ENCODE measurements at regions not wholly inside any gene's neighbourhood (a gene's known extent, or its start where the extent isn't known, plus 50 kb on each side); places are given as distances from the start of the nearest gene placed in this dataset.

DNA sequence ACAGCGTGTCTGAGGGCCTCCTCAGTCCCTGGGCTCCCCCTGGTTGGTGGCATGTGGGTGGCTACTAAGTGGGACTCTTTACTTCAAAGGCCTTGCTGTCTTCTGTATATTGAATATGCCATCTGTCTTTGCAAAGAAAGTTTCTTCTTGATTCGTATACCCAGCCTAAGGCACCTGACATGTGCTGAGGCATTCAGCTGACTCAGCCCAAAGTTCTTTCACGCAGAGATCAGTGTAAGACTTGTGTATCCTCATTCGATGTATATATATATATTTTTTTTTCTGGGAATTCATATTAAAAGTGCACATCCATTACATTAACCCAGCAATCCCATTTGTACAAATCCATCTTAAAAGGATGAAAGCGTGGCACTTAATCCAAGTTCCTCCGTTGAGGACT lies 115.1 kb upstream of the PMEPA1 start:
- no peak for FAIRE-seq
- DNase-seq (ENCODE audit: low read depth, low spot score), result no peak
- H3K9me3 ChIP-seq (ENCODE audit: control insufficient read depth, low read depth, low read length), result no peaks in the 10 kb centered on the region
- no peak overlapping the region for H2AFZ ChIP-seq (ENCODE audit: control insufficient read depth, low read length)
- H3K27me3 ChIP-seq (ENCODE audit: control insufficient read depth, extremely low read depth, insufficient read depth, low read length), result peaks cover 40% of the 10 kb centered on the region
- peaks cover 5% of the 10 kb centered on the region for H3K4me1 ChIP-seq (ENCODE audit: control insufficient read depth, extremely low read depth, insufficient read depth, low read length)
- H3K27ac ChIP-seq (ENCODE audit: control insufficient read depth, insufficient read depth, low read length), result no peak overlapping the region
- H3K9ac ChIP-seq (ENCODE audit: control insufficient read depth, extremely low read depth, insufficient read depth, low read length), result no peak overlapping the region
- dilution Hi-C loops (cut with MboI; ENCODE audit: extremely low pct_ligation_motif_present, low sequenced_read_pairs), result no loop called here
- no peaks in the 10 kb centered on the region for H3K36me3 ChIP-seq (ENCODE audit: control insufficient read depth in 2 of 2, extremely low read depth in 1 of 2, insufficient read depth in 2 of 2, low read length in 2 of 2)
- no peak overlapping the region for H3K4me3 ChIP-seq (ENCODE audit: control insufficient read depth in 2 of 3, extremely low read depth in 1 of 3, insufficient read depth in 2 of 3, low read depth in 1 of 3, low read length in 3 of 3)
- H3K4me2 ChIP-seq (ENCODE audit: control insufficient read depth, extremely low read depth, insufficient read depth, low read depth, low read length), result no peak overlapping the region
- no peaks in the 10 kb centered on the region for H3K79me2 ChIP-seq (ENCODE audit: control insufficient read depth, insufficient read depth, low read length)
- TF ChIP-seq, protein P1, sequence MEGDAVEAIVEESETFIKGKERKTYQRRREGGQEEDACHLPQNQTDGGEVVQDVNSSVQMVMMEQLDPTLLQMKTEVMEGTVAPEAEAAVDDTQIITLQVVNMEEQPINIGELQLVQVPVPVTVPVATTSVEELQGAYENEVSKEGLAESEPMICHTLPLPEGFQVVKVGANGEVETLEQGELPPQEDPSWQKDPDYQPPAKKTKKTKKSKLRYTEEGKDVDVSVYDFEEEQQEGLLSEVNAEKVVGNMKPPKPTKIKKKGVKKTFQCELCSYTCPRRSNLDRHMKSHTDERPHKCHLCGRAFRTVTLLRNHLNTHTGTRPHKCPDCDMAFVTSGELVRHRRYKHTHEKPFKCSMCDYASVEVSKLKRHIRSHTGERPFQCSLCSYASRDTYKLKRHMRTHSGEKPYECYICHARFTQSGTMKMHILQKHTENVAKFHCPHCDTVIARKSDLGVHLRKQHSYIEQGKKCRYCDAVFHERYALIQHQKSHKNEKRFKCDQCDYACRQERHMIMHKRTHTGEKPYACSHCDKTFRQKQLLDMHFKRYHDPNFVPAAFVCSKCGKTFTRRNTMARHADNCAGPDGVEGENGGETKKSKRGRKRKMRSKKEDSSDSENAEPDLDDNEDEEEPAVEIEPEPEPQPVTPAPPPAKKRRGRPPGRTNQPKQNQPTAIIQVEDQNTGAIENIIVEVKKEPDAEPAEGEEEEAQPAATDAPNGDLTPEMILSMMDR (optimal IDR thresholded peaks at IDR 0.05 in 1 of 3, IDR thresholded peaks at IDR 0.05 in 1 of 3, conservative IDR thresholded peaks at IDR 0.05 in 1 of 3; ENCODE audit: extremely low read depth in 1 of 3, insufficient read depth in 2 of 3, low read length in 3 of 3), result no peak
- TF ChIP-seq EZH2 (IDR thresholded peaks at IDR 0.05; ENCODE audit: low read length), result no peak
- no peaks in the 10 kb centered on the region for H3K9me1 ChIP-seq (ENCODE audit: control insufficient read depth, extremely low read depth, insufficient read depth, low read length)
- H4K20me1 ChIP-seq (ENCODE audit: control insufficient read depth, extremely low read depth, insufficient read depth, low read length), result peaks cover 3% of the 10 kb centered on the region

DNA sequence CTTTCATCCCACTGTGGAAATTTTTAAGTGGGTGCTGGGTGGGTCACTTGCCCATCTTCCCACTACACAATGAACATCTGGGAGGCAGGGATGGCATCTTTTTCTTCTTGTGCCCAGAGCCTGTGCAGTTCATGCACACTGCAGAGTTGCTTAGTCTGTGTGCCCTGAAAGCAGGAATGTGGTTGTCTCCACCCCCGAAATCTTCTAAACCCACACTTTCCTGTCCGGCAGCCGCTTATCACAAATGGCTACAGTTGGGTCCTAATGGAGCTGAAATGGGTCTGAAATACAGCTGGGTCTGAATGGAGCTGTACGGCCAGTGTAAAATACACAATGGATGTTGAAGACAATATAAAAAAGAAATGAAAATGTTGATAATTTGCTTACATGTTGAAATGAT lies 112.1 kb upstream of the PMEPA1 start:
- Histone ChIP-seq H3K9me3 (ENCODE audit: control insufficient read depth, low read depth, low read length) (no peaks in the 10 kb centered on the region), H3K27ac (ENCODE audit: control insufficient read depth, insufficient read depth, low read length) (no peak overlapping the region), H3K79me2 (ENCODE audit: control insufficient read depth, insufficient read depth, low read length) (no peaks in the 10 kb centered on the region), H3K4me1 (ENCODE audit: control insufficient read depth, extremely low read depth, insufficient read depth, low read length) (peaks cover 5% of the 10 kb centered on the region), H3K27me3 (ENCODE audit: control insufficient read depth, extremely low read depth, insufficient read depth, low read length) (peaks cover 52% of the 10 kb centered on the region), H3K4me3 (ENCODE audit: control insufficient read depth in 2 of 3, extremely low read depth in 1 of 3, insufficient read depth in 2 of 3, low read depth in 1 of 3, low read length in 3 of 3) (no peak overlapping the region), H4K20me1 (ENCODE audit: control insufficient read depth, extremely low read depth, insufficient read depth, low read length) (peaks cover 6% of the 10 kb centered on the region), H2AFZ (ENCODE audit: control insufficient read depth, low read length) (no peak overlapping the region), H3K36me3 (ENCODE audit: control insufficient read depth in 2 of 2, extremely low read depth in 1 of 2, insufficient read depth in 2 of 2, low read length in 2 of 2) (no peaks in the 10 kb centered on the region), H3K4me2 (ENCODE audit: control insufficient read depth, extremely low read depth, insufficient read depth, low read depth, low read length) (no peak overlapping the region), H3K9ac (ENCODE audit: control insufficient read depth, extremely low read depth, insufficient read depth, low read length) (no peak overlapping the region), H3K9me1 (ENCODE audit: control insufficient read depth, extremely low read depth, insufficient read depth, low read length) (no peaks in the 10 kb centered on the region)
- TF ChIP-seq, protein P1 (optimal IDR thresholded peaks at IDR 0.05 in 1 of 3, IDR thresholded peaks at IDR 0.05 in 1 of 3, conservative IDR thresholded peaks at IDR 0.05 in 1 of 3; ENCODE audit: extremely low read depth in 1 of 3, insufficient read depth in 2 of 3, low read length in 3 of 3), result no peak
- dilution Hi-C loops (cut with MboI; ENCODE audit: extremely low pct_ligation_motif_present, low sequenced_read_pairs), result no loop called here
- FAIRE-seq (no peak), DNase-seq (ENCODE audit: low read depth, low spot score) (no peak)
